GM21367 (cell line): ENCODE measurements at regions not wholly inside any gene's neighbourhood (a gene's known extent, or its start where the extent isn't known, plus 50 kb on each side); places are given as distances from the start of the nearest gene placed in this dataset.

Experiments
- ATAC-seq: cut with Tn5 transposase; IDR thresholded peaks from one replicate; pipeline ENCODE4 v1.9.1; 2021; ENCODE audit not compliant: unreplicated experiment

GRCh38 chr13:99861771-99862170, 109.8 kb downstream of the ZIC5 start:
- no peak for ATAC-seq

- no peak for ATAC-seq
Measured at GRCh38 chr13:99860745-99861144, 110.8 kb downstream of the ZIC5 start.

- ATAC-seq = peak; percentile 92
Measured at GRCh38 chr13:99859178-99860177, 112.1 kb downstream of the ZIC5 start.

- no peak for ATAC-seq
Measured at GRCh38 chr13:99857738-99858137, 113.8 kb downstream of the ZIC5 start.

GRCh38 chr13:99855526-99856420, 115.8 kb downstream of the ZIC5 start:
- ATAC-seq = no peak

GRCh38 chr13:99854366-99854765, 117.2 kb downstream of the ZIC5 start:
- no peak for ATAC-seq

- ATAC-seq = no peak
Measured at GRCh38 chr13:99847318-99847750, 124.2 kb downstream of the ZIC5 start.

- no peak for ATAC-seq
Measured at GRCh38 chr13:99845161-99845874, 126.2 kb downstream of the ZIC5 start.

GRCh38 chr13:99844421-99844820, 127.1 kb downstream of the ZIC5 start:
- ATAC-seq = no peak

- ATAC-seq = no peak
Measured at GRCh38 chr13:99843872-99844271, 127.7 kb downstream of the ZIC5 start.

- no peak for ATAC-seq
Measured at GRCh38 chr13:99842405-99842804, 129.2 kb downstream of the ZIC5 start.

GRCh38 chr13:99836291-99836690, 135.3 kb downstream of the ZIC5 start:
- ATAC-seq = no peak

GRCh38 chr13:99835442-99835841, 136.1 kb downstream of the ZIC5 start:
- no peak for ATAC-seq

- ATAC-seq = no peak
Measured at GRCh38 chr13:99834246-99834645, 137.3 kb downstream of the ZIC5 start.

- no peak for ATAC-seq
Measured at GRCh38 chr13:99832347-99832746, 139.2 kb downstream of the ZIC5 start.

- ATAC-seq = no peak
Measured at GRCh38 chr13:99830931-99831330, 140.6 kb downstream of the ZIC5 start.

GRCh38 chr13:99829593-99830239, 141.9 kb downstream of the ZIC5 start:
- ATAC-seq = no peak

GRCh38 chr13:99829161-99829560, 142.4 kb downstream of the ZIC5 start:
- ATAC-seq = no peak

GRCh38 chr13:99828735-99829134, 142.8 kb downstream of the ZIC5 start:
- ATAC-seq = no peak

GRCh38 chr13:99828123-99828522, 143.4 kb downstream of the ZIC5 start:
- ATAC-seq = no peak
